Smooth muscle cell (in vitro differentiated cells): ENCODE measurements at regions not wholly inside any gene's neighbourhood (a gene's known extent, or its start where the extent isn't known, plus 50 kb on each side); places are given as distances from the start of the nearest gene placed in this dataset.
"Not testable (repeated sequence)": the region's sequence is repeated elsewhere in the genome, so short reads cannot be mapped to it uniquely, and the experiment has no call there.

Source experiments
- DNase-seq: peaks from one replicate; lab custom pipeline; 2025; ENCODE audit not compliant: unreplicated experiment; lab: John Stamatoyannopoulos, UW
- H2AFZ ChIP-seq: fragments of 200-600 bp; sonication (generic); 2 replicates; pipeline ENCODE4 v1.6.0; 2016; ENCODE audit warnings: antibody characterized with exemption, low read depth, mild to moderate bottlenecking
- H3F3A ChIP-seq: fragments of 200-600 bp; sonication (generic); 2 replicates; pipeline ENCODE4 v1.6.0; 2017; ENCODE audit warnings: antibody characterized with exemption, low read depth
- H3K27ac ChIP-seq: fragments of 200-600 bp; sonication (generic); 2 replicates; pipeline ENCODE4 v1.5.1; 2016; ENCODE audit warnings: low read depth, mild to moderate bottlenecking
- H3K27me3 ChIP-seq: fragments of 200-600 bp; sonication (generic); 2 replicates; pipeline ENCODE4 v1.6.1; 2016; ENCODE audit warnings: low read depth, mild to moderate bottlenecking
- H3K36me3 ChIP-seq: fragments of 200-600 bp; sonication (generic); 2 replicates; pipeline ENCODE4 v1.5.1; 2016; ENCODE audit warnings: low read depth
- H3K4me1 ChIP-seq: fragments of 200-600 bp; sonication (generic); 2 replicates; pipeline ENCODE4 v1.5.1; 2016; ENCODE audit warnings: low read depth
- H3K4me2 ChIP-seq: fragments of 200-600 bp; sonication (generic); 2 replicates; pipeline ENCODE4 v1.6.0; 2016; ENCODE audit warnings: mild to moderate bottlenecking
- H3K4me3 ChIP-seq: fragments of 200-600 bp; sonication (generic); 2 replicates; pipeline ENCODE4 v1.5.1; 2016; ENCODE audit warnings: mild to moderate bottlenecking
- H3K79me2 ChIP-seq: fragments of 200-600 bp; sonication (generic); 2 replicates; pipeline ENCODE4 v1.6.0; 2016; ENCODE audit warnings: low read depth, mild to moderate bottlenecking
- H3K9ac ChIP-seq: fragments of 200-600 bp; sonication (generic); 2 replicates; pipeline ENCODE4 v1.6.0; 2016; ENCODE audit warnings: low read depth
- H3K9me3 ChIP-seq: fragments of 200-600 bp; sonication (generic); replicated peaks from 2 replicates; pipeline ENCODE4 v1.5.1; 2016; ENCODE audit warnings: low read depth
- H4K20me1 ChIP-seq: fragments of 200-600 bp; sonication (generic); 2 replicates; pipeline ENCODE4 v1.6.0; 2016; ENCODE audit warnings: low read depth
- WGBS: methylation state at CpG from one replicate; pipeline ENCODE4 v1.1.7; 2016; ENCODE audit warnings: low lambda C conversion rate; 5-methylcytosine and 5-hydroxymethylcytosine counted together
- TF ChIP-seq, protein P1 (sequence below): fragments of 200-600 bp; sonication (generic); IDR thresholded peaks from 2 replicates; pipeline ENCODE4 v1.5.1; 2017; ENCODE audit warnings: borderline replicate concordance, mild to moderate bottlenecking, antibody characterized with exemption; ENCODE audit not compliant: insufficient read depth, poor library complexity, severe bottlenecking

DNA sequence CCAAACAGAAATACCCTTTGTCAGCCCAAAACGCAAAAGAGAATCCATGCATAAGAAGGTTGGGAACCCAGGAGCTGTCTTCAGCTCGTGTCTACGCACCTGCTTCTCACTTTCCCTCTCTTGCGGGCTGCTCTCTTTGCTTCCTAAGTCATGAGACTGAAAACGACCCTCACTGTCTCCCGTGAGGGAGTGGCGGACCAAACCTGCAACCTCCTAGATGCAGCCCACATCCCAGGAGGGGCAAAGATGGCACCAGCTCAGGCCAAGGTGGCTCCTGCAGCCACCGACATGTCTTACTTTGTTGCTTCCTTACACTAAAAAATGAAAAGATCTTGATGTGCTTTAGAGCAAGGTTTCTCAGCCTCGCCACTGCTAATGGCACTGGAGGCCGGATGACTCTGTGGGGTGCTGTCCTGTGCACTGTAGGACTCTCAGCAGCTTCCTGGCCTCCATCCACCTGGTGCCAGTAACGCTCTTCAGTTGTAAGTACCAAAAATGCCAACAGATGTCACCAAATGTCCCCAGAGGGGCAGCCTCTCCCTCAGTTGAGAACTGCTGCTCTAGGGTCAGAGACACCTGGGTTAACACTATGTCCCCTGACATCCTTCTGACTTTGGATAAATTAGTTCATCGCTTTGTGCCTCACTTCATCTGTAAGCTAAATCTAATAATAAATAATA is 179.8 kb upstream of the PFKP start:
- Histone ChIP-seq H3F3A (no peaks in the 10 kb centered on the region), H4K20me1 (no peaks in the 10 kb centered on the region), H3K27ac (no peak overlapping the region), H3K4me3 (no peak overlapping the region), H3K36me3 (no peaks in the 10 kb centered on the region), H3K4me1 (no peaks in the 10 kb centered on the region), H3K79me2 (no peaks in the 10 kb centered on the region), H3K4me2 (no peak overlapping the region), H3K9ac (no peak overlapping the region), H2AFZ (no peak overlapping the region), H3K9me3 (no peaks in the 10 kb centered on the region), H3K27me3 (peaks cover 9% of the 10 kb centered on the region)
- DNase-seq: no peak
- TF ChIP-seq, protein P1, sequence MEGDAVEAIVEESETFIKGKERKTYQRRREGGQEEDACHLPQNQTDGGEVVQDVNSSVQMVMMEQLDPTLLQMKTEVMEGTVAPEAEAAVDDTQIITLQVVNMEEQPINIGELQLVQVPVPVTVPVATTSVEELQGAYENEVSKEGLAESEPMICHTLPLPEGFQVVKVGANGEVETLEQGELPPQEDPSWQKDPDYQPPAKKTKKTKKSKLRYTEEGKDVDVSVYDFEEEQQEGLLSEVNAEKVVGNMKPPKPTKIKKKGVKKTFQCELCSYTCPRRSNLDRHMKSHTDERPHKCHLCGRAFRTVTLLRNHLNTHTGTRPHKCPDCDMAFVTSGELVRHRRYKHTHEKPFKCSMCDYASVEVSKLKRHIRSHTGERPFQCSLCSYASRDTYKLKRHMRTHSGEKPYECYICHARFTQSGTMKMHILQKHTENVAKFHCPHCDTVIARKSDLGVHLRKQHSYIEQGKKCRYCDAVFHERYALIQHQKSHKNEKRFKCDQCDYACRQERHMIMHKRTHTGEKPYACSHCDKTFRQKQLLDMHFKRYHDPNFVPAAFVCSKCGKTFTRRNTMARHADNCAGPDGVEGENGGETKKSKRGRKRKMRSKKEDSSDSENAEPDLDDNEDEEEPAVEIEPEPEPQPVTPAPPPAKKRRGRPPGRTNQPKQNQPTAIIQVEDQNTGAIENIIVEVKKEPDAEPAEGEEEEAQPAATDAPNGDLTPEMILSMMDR: no peak
- 88% methylated on average over 12 of the region's 12 CpGs for WGBS

GRCh38 chr10:2886662-2887061 is 180.7 kb upstream of the PFKP start:
- Histone ChIP-seq H3K4me3 (no peak overlapping the region), H3K4me1 (no peaks in the 10 kb centered on the region), H2AFZ (no peak overlapping the region), H3K9ac (no peak overlapping the region), H3K9me3 (no peaks in the 10 kb centered on the region), H3K4me2 (no peak overlapping the region), H3K27me3 (peaks cover 9% of the 10 kb centered on the region), H3K27ac (no peak overlapping the region), H3F3A (no peaks in the 10 kb centered on the region), H4K20me1 (no peaks in the 10 kb centered on the region), H3K36me3 (no peaks in the 10 kb centered on the region), H3K79me2 (no peaks in the 10 kb centered on the region)
- no peak for DNase-seq
- WGBS: 92% methylated on average over 12 of the region's 12 CpGs
- TF ChIP-seq, protein P1: no peak

GRCh38 chr10:2885288-2886278 is 181.8 kb upstream of the PFKP start:
- WGBS: 87% methylated on average over 10 of the region's 10 CpGs
- TF ChIP-seq, protein P1: no peak

DNA sequence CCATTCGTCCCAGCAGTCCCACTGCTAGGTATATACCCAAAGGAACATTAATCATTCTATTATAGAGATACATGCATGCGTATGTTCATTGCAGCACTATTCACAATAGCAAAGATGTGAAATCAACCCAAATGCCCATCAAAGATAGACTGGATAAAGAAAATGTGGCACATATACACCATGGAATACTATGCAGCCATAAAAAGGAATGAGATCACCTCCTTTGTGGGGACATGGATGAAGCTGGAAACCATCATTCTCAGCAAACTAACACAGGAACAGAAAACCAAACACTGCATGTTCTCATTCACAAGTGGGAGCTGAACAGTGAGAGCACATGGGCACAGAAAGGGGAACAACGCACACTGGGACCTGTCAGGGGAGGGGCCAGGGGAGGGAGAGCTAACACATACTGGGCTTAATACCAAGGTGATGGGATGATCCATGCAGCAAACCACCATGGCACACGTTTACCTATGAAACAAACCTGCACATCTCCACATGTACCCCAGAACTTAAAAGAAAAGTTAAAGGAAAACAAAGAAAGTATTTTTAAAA is 183.3 kb upstream of the PFKP start:
- H3K9ac ChIP-seq, H3F3A ChIP-seq, H3K79me2 ChIP-seq, H3K9me3 ChIP-seq, H2AFZ ChIP-seq, H3K36me3 ChIP-seq, DNase-seq, H4K20me1 ChIP-seq, H3K4me2 ChIP-seq, H3K4me3 ChIP-seq, H3K4me1 ChIP-seq, H3K27me3 ChIP-seq, H3K27ac ChIP-seq: not testable (repeated sequence)
- WGBS: 97% methylated on average over 4 of the region's 4 CpGs

More at GRCh38 chr10:2885288-2886278, 181.8 kb upstream of the PFKP start:
- Histone ChIP-seq H3K27ac (no peak overlapping the region), H3K36me3 (no peaks in the 10 kb centered on the region), H2AFZ (no peak overlapping the region), H3K4me2 (no peak overlapping the region), H3F3A (no peaks in the 10 kb centered on the region), H4K20me1 (no peaks in the 10 kb centered on the region), H3K27me3 (peaks cover 3% of the 10 kb centered on the region), H3K9ac (no peak overlapping the region), H3K4me1 (no peaks in the 10 kb centered on the region), H3K9me3 (no peaks in the 10 kb centered on the region), H3K4me3 (no peak overlapping the region), H3K79me2 (no peaks in the 10 kb centered on the region)
- DNase-seq: no peak
